Lower leg skin (tissue), 4 donors: ENCODE measurements at regions not wholly inside any gene's neighbourhood (a gene's known extent, or its start where the extent isn't known, plus 50 kb on each side); places are given as distances from the start of the nearest gene placed in this dataset.

Source experiments
- DNase-seq, 2 donors: peaks; one replicate each; pipeline ENCODE4 v3.0.0-alpha.2; 2019; ENCODE audit warnings: low spot score in 2 of 2
- H3K4me3 ChIP-seq: fragments of 200-600 bp; sonication (generic); 2 replicates; pipeline ENCODE4 v1.5.1; 2017; ENCODE audit warnings: mild to moderate bottlenecking, low read depth; ENCODE audit not compliant: poor library complexity, severe bottlenecking
- CTCF ChIP-seq, 3 donors: fragments of 450-650 bp; IDR thresholded peaks; one replicate each; pipeline ENCODE4 v1.5.1; 2016; ENCODE audit warnings: antibody characterized with exemption in 3 of 3, mild to moderate bottlenecking in 3 of 3, moderate library complexity in 2 of 3
- POLR2A ChIP-seq, 2 donors: fragments of 450-650 bp; IDR thresholded peaks; one replicate each; pipeline ENCODE4 v1.6.1; 2016 to 2017; ENCODE audit warnings: antibody characterized with exemption in 2 of 2, mild to moderate bottlenecking in 1 of 2, moderate library complexity in 1 of 2
- WGBS, 2 donors: methylation state at CpG; one replicate each; pipeline ENCODE4 v1.1.5; 2018; 5-methylcytosine and 5-hydroxymethylcytosine counted together
- intact Hi-C: fragments of 100-400 bp; cut with DNase I; formaldehyde crosslinking; loops from one replicate; pipeline ENCODE4 v1.15.0; 2023; ENCODE audit warnings: low total_unique reads

GRCh38 chr4:106476741-106477140 is 108.2 kb upstream of the GIMD1 start:
- DNase-seq = no peak
- 29 to 31% methylated on average over 1 of the region's 1 CpG for WGBS, 2 donors
- H3K4me3 ChIP-seq = no peak overlapping the region
- intact Hi-C loops = no loop called here
- TF ChIP-seq CTCF (IDR thresholded peaks at IDR 0.05) (no peak), POLR2A (IDR thresholded peaks at IDR 0.05) (no peak)

- TF ChIP-seq POLR2A (IDR thresholded peaks at IDR 0.05) (no peak), CTCF (IDR thresholded peaks at IDR 0.05) (no peak)
- 90 to 100% methylated on average over 1 of the region's 1 CpG for WGBS, 2 donors
- intact Hi-C loops = no loop called here
- no peak overlapping the region for H3K4me3 ChIP-seq
- no peak for DNase-seq
Observed at GRCh38 chr4:106473515-106473914, 104.9 kb upstream of the GIMD1 start.

GRCh38 chr4:106471151-106471550 is 102.6 kb upstream of the GIMD1 start:
- no peak overlapping the region for H3K4me3 ChIP-seq
- TF ChIP-seq CTCF (IDR thresholded peaks at IDR 0.05) (no peak), POLR2A (IDR thresholded peaks at IDR 0.05) (no peak)
- 93 to 96% methylated on average over 5 to 7 of the region's 7 CpGs for WGBS, 2 donors
- no peak for DNase-seq
- intact Hi-C loops = no loop called here

GRCh38 chr4:106463622-106464021 is 95.0 kb upstream of the GIMD1 start:
- H3K4me3 ChIP-seq = no peak overlapping the region
- no peak for DNase-seq
- no peak for TF ChIP-seq POLR2A (IDR thresholded peaks at IDR 0.05)
- no peak for TF ChIP-seq CTCF (IDR thresholded peaks at IDR 0.05)
- WGBS, 2 donors = 58 to 69% methylated on average over 2 of the region's 2 CpGs
- intact Hi-C loops = no loop called here

GRCh38 chr4:106454581-106454980 is 86.0 kb upstream of the GIMD1 start:
- DNase-seq = no peak
- intact Hi-C loops = no loop called here
- no peak for TF ChIP-seq POLR2A (IDR thresholded peaks at IDR 0.05)
- TF ChIP-seq CTCF (IDR thresholded peaks at IDR 0.05) = no peak
- H3K4me3 ChIP-seq = no peak overlapping the region
- 77 to 90% methylated on average over 2 of the region's 2 CpGs for WGBS, 2 donors

- no peak for DNase-seq
- 54 to 56% methylated on average over 2 of the region's 2 CpGs for WGBS, 2 donors
Observed at GRCh38 chr4:106454021-106454420, 85.4 kb upstream of the GIMD1 start.

More at GRCh38 chr4:106454021-106454420, 85.4 kb upstream of the GIMD1 start:
- intact Hi-C loops = no loop called here
- H3K4me3 ChIP-seq = no peak overlapping the region
- no peak for TF ChIP-seq POLR2A (IDR thresholded peaks at IDR 0.05)
- no peak for TF ChIP-seq CTCF (IDR thresholded peaks at IDR 0.05)
